Endothelial cell of umbilical vein (primary cell): ENCODE measurements at regions not wholly inside any gene's neighbourhood (a gene's known extent, or its start where the extent isn't known, plus 50 kb on each side); places are given as distances from the start of the nearest gene placed in this dataset.
"Not testable (repeated sequence)": the region's sequence is repeated elsewhere in the genome, so short reads cannot be mapped to it uniquely, and the experiment has no call there.

Experiments used
- BruUV-seq: library from RNA; stranded (reverse); fragments of 400-500 nt; replicated peaks from 2 replicates; lab custom pipeline; 2021; lab: Mats Ljungman, UMichigan
- CTCF ChIA-PET: fragments of 300-600, 350-600 bp; sonication (Branson Sonifier 250); formaldehyde crosslinking; loops from one replicate; lab custom pipeline; 2021; ENCODE audit warnings: antibody characterized with exemption, inconsistent platforms; lab: Charles Lee
- POLR2A ChIA-PET: fragments of 300-600, 350-600 bp; sonication (Branson Sonifier 250); formaldehyde crosslinking; loops from one replicate; lab custom pipeline; 2021; ENCODE audit warnings: antibody characterized with exemption, inconsistent platforms; lab: Charles Lee
- DNase-seq: peaks from one replicate; pipeline ENCODE4 v3.0.0-alpha.2; 2011; ENCODE audit warnings: low read depth, low spot score
- FAIRE-seq: peaks from 2 replicates; lab custom pipeline; 2011; peaks lifted over from hg19 to GRCh38; lab: Jason Lieb, UNC
- H2AFZ ChIP-seq: 2 replicates; pipeline ENCODE4 v1.6.0; 2012; ENCODE audit warnings: low read depth, low read length, control low read depth, inconsistent platforms
- H3K27ac ChIP-seq: 2 replicates; pipeline ENCODE4 v1.5.1; 2011; ENCODE audit warnings: low read depth, mild to moderate bottlenecking, control low read depth, low read length, moderate library complexity; ENCODE audit not compliant: insufficient read depth
- H3K27me3 ChIP-seq, 2 experiments: 2 replicates each; pipeline versions ENCODE4 v1.6.0 to v1.6.1; 2011; ENCODE audit warnings: low read length in 2 of 2, mixed read lengths in 1 of 2; ENCODE audit not compliant: control insufficient read depth in 2 of 2, insufficient read depth in 2 of 2
- H3K36me3 ChIP-seq, 2 experiments: 2 replicates in 1 of 2; 3 replicates in 1 of 2; pipeline ENCODE4 v1.5.1; 2011; ENCODE audit warnings: low read length in 2 of 2, mild to moderate bottlenecking in 1 of 2, moderate library complexity in 1 of 2; ENCODE audit not compliant: control insufficient read depth in 2 of 2, insufficient read depth in 2 of 2; ENCODE audit errors: extremely low read depth in 1 of 2
- H3K4me1 ChIP-seq: 3 replicates; pipeline ENCODE4 v1.5.1; 2011; ENCODE audit warnings: mild to moderate bottlenecking, low read length; ENCODE audit not compliant: control insufficient read depth, insufficient read depth; ENCODE audit errors: extremely low read depth
- H3K4me2 ChIP-seq: 2 replicates; pipeline ENCODE4 v1.6.1; 2011; ENCODE audit warnings: low read length, control low read depth, mixed read lengths; ENCODE audit not compliant: insufficient read depth
- H3K4me3 ChIP-seq, 3 experiments: fragments of 200-600 bp in 1 of 3; sonication (generic), shearing (Covaris generic) in 1 of 3; replicated peaks in 1 of 3; 2 replicates each; pipeline ENCODE4 v1.5.1; 2011 to 2016; ENCODE audit warnings: control low read depth in 3 of 3, low read length in 3 of 3, mild to moderate bottlenecking in 2 of 3, inconsistent platforms in 1 of 3, low read depth in 1 of 3, moderate library complexity in 1 of 3; ENCODE audit not compliant: insufficient read depth in 1 of 3
- H3K79me2 ChIP-seq: 2 replicates; pipeline ENCODE4 v1.6.0; 2012; ENCODE audit warnings: low read length, inconsistent platforms; ENCODE audit not compliant: control insufficient read depth, insufficient read depth
- H3K9ac ChIP-seq: replicated peaks from 2 replicates; pipeline ENCODE3; 2011; ENCODE audit warnings: low read length, control low read depth; ENCODE audit not compliant: insufficient read depth; ENCODE audit errors: extremely low read depth
- H3K9me1 ChIP-seq: replicated peaks from 3 replicates; pipeline ENCODE4 v1.6.0; 2011; ENCODE audit warnings: mild to moderate bottlenecking, low read length; ENCODE audit not compliant: control insufficient read depth, insufficient read depth; ENCODE audit errors: extremely low read depth
- H3K9me3 ChIP-seq: replicated peaks from 2 replicates; pipeline ENCODE4 v1.5.1; 2012; ENCODE audit warnings: low read length, inconsistent platforms; ENCODE audit not compliant: control insufficient read depth, insufficient read depth
- H4K20me1 ChIP-seq: replicated peaks from 2 replicates; pipeline ENCODE3; 2011; ENCODE audit warnings: mild to moderate bottlenecking, low read length; ENCODE audit not compliant: control insufficient read depth, insufficient read depth; ENCODE audit errors: extremely low read depth
- FOS ChIP-seq: IDR thresholded peaks from 2 replicates; pipeline ENCODE4 v1.6.1; 2011; ENCODE audit warnings: mild to moderate bottlenecking, low read length, moderate library complexity, borderline replicate concordance; ENCODE audit not compliant: insufficient read depth
- GATA2 ChIP-seq: IDR thresholded peaks from 2 replicates; pipeline ENCODE4 v1.7.0; 2011; ENCODE audit warnings: low read depth, mild to moderate bottlenecking, moderate library complexity, mixed read lengths, low read length; ENCODE audit not compliant: insufficient read length, insufficient read depth
- POLR2AphosphoS5 ChIP-seq: IDR thresholded peaks from 2 replicates; pipeline ENCODE4 v1.6.1; 2012; ENCODE audit warnings: low read depth, mild to moderate bottlenecking, control low read depth, low read length, moderate library complexity; ENCODE audit not compliant: insufficient read depth
- dilution Hi-C: fragments of 300-500 bp; cut with MboI; formaldehyde crosslinking; loops from one replicate; pipeline ENCODE4 v1.15.0; 2019; ENCODE audit warnings: low sequenced_read_pairs; ENCODE audit not compliant: extremely low pct_ligation_motif_present
- intact Hi-C: fragments of 100-400 bp; cut with micrococcal nuclease; formaldehyde crosslinking; loops from one replicate; pipeline ENCODE4 v1.10.0; 2022

GRCh38 chr18:56443166-56443907 lies 195.1 kb downstream of the TXNL1 start:
- H3K27me3 ChIP-seq = no peaks in the 10 kb centered on the region
- no peaks in the 10 kb centered on the region for H3K9me3 ChIP-seq
- H3K79me2 ChIP-seq = no peaks in the 10 kb centered on the region
- peak; percentile 87 for FAIRE-seq
- peak overlapping the region; percentile 53 for H3K4me2 ChIP-seq
- CTCF ChIA-PET = interaction anchor here (0.9 to 1.5 kb wide), 4 partner anchors 9 to 17 kb away, joined by 3 to 6 read pairs (median 3); no protein-coding TSS in a partner anchor
- BruUV-seq = no TSS peak
- peak; percentile 72 for DNase-seq
- H3K9ac ChIP-seq = no peak overlapping the region
- H3K4me3 ChIP-seq = no peak overlapping the region
- H3K36me3 ChIP-seq = no peaks in the 10 kb centered on the region
- no peaks in the 10 kb centered on the region for H3K9me1 ChIP-seq
- peaks cover 9% of the 10 kb centered on the region for H3K4me1 ChIP-seq
- intact Hi-C loops (loop anchor here (1.0 to 5.0 kb wide), 2 partner anchors 16 to 361 kb away; no protein-coding TSS in a partner anchor), dilution Hi-C loops (no loop called here)
- H2AFZ ChIP-seq = peak overlapping the region; percentile 86
- H4K20me1 ChIP-seq = no peaks in the 10 kb centered on the region
- peak overlapping the region; percentile 15 for H3K27ac ChIP-seq
- TF ChIP-seq POLR2AphosphoS5 (no peak), FOS (peak; percentile 55), GATA2 (peak; percentile 14)
- POLR2A ChIA-PET = no interaction called here

- H3K27me3 ChIP-seq, H4K20me1 ChIP-seq, intact Hi-C loops, H3K4me2 ChIP-seq, H2AFZ ChIP-seq, DNase-seq, CTCF ChIA-PET, H3K79me2 ChIP-seq, H3K9me3 ChIP-seq, H3K9me1 ChIP-seq, H3K4me3 ChIP-seq, POLR2A ChIA-PET, H3K9ac ChIP-seq, H3K36me3 ChIP-seq, dilution Hi-C loops, FAIRE-seq, BruUV-seq, H3K27ac ChIP-seq, H3K4me1 ChIP-seq: not testable (repeated sequence)
These were observed 199.9 kb downstream of the TXNL1 start for GRCh38 chr18:56438480-56438879.
